Endothelial cell of umbilical vein (primary cell): ENCODE measurements at regions not wholly inside any gene's neighbourhood (a gene's known extent, or its start where the extent isn't known, plus 50 kb on each side); places are given as distances from the start of the nearest gene placed in this dataset.

Source experiments
- CTCF ChIP-seq, 2 donors: IDR thresholded peaks; 1 replicate in 1 of 2; 2 replicates in 1 of 2; pipeline ENCODE4 v1.5.1; 2011; ENCODE audit warnings: low read length in 2 of 2, mild to moderate bottlenecking in 2 of 2, moderate library complexity in 2 of 2, control low read depth in 1 of 2, inconsistent platforms in 1 of 2, low read depth in 1 of 2; ENCODE audit not compliant: insufficient read depth in 1 of 2; ENCODE audit errors: extremely low read depth in 1 of 2
- EZH2 ChIP-seq: IDR thresholded peaks from 2 replicates; pipeline ENCODE4 v1.6.1; 2012; ENCODE audit warnings: borderline replicate concordance, low read depth, mild to moderate bottlenecking, moderate library complexity, low read length, inconsistent platforms; ENCODE audit not compliant: severe bottlenecking
- GATA2 ChIP-seq: IDR thresholded peaks from 2 replicates; pipeline ENCODE4 v1.7.0; 2011; ENCODE audit warnings: low read depth, mild to moderate bottlenecking, moderate library complexity, mixed read lengths, low read length; ENCODE audit not compliant: insufficient read length, insufficient read depth
- JUN ChIP-seq: IDR thresholded peaks from 2 replicates; pipeline ENCODE4 v1.6.1; 2011; ENCODE audit warnings: borderline replicate concordance, low read depth; ENCODE audit not compliant: insufficient read length, insufficient read depth
- MAX ChIP-seq: IDR thresholded peaks from 2 replicates; pipeline ENCODE4 v1.6.1; 2011; ENCODE audit not compliant: insufficient read depth, insufficient read length
- MYC ChIP-seq: IDR thresholded peaks from one replicate; pipeline ENCODE4 v1.6.1; 2011; ENCODE audit warnings: mild to moderate bottlenecking, low read depth, low read length
- POLR2A ChIP-seq: IDR thresholded peaks from 2 replicates; pipeline ENCODE4 v1.6.1; 2012; ENCODE audit warnings: low read depth, mild to moderate bottlenecking, control low read depth, low read length
- POLR2AphosphoS5 ChIP-seq: IDR thresholded peaks from 2 replicates; pipeline ENCODE4 v1.6.1; 2012; ENCODE audit warnings: low read depth, mild to moderate bottlenecking, control low read depth, low read length, moderate library complexity; ENCODE audit not compliant: insufficient read depth

- no peak for TF ChIP-seq CTCF (IDR thresholded peaks at IDR 0.05; ENCODE audit: extremely low read depth in 1 of 2, insufficient read depth in 1 of 2, low read depth in 1 of 2, low read length in 2 of 2)
- no peak for TF ChIP-seq EZH2
- no peak for TF ChIP-seq POLR2A
- TF ChIP-seq GATA2: no peak
- no peak for TF ChIP-seq POLR2AphosphoS5
- no peak for TF ChIP-seq MYC
- TF ChIP-seq JUN: no peak
- no peak for TF ChIP-seq MAX
These were observed 896.3 kb downstream of the TTLL7 start for GRCh38 chr1:83102630-83103071.
